Stimulated activated CD4-positive, alpha-beta T cell treated with anti-CD3 and anti-CD28 coated beads, Interleukin-2, amount 100 ng/mL, for 24 hours (primary cell): ENCODE measurements at regions not wholly inside any gene's neighbourhood (a gene's known extent, or its start where the extent isn't known, plus 50 kb on each side); places are given as distances from the start of the nearest gene placed in this dataset.
A peak's percentile ranks its signal among the peaks of the same experiment; 100 is the strongest.

Experiments used
- DNase-seq, 2 donors: peaks; one replicate each; pipeline ENCODE4 v3.0.0-alpha.2; 2020

DNA sequence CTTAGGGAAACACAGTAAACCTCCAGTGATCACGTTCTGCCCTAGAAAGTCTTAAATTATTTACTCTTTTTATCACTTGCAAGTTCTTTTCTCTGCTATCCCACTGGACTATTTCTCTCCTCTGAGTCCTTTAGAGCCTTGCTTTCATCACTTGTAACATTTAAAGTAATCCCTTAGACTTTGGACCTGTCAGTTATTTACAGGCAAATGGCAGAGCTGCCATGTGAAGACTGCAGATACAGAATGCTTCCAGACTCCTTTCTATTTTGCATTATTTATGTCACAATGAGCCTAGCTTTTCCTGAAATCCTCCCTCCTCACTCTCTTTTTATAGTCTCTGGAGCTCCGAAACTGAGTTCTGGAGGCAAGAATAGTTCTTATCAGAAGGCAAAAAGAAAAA lies 325.6 kb upstream of the TRIB2 start:
- DNase-seq: no peak

- DNase-seq: no peak
Measured at GRCh38 chr2:12396699-12397098, 320.0 kb upstream of the TRIB2 start.

- no peak for DNase-seq
Measured at GRCh38 chr2:12397854-12398253, 318.9 kb upstream of the TRIB2 start.

DNA sequence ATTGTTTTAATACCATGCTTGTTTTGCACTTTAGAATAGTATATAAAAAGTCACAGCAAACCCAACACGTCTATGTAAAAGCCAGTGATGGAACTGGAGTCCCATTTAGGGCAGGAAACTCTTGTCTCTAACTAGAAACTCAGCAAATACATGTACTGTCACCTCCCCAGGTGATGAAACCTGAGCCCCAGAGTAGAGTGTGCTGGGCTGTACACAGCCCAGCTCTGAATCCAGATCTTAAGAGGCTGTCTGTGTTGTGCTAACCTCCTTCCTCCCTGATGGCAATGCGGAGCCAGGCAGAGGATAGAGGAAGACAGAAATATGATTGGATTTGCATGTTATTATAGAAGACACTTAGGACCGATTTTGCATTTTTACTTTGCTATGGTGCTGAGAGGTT lies 317.5 kb upstream of the TRIB2 start:
- no peak for DNase-seq

DNA sequence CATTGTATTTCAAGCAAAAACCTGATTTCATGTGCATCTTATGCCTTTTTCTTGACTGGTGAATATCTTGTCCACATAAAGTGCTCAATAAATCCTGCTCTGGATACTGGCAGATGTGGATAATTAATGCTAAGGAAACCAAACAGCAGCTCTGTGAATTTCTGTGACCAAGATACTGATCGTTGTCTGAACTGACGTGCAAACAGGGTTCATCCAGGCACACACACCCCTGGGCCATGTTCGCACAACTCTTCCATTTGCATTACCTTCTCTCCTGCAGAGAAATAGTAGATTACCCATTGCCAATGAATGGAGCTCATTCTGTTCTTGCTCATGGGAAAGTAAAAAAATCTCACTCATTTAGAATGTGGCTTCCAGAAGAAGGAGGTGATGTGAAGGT lies 316.2 kb upstream of the TRIB2 start:
- no peak for DNase-seq

GRCh38 chr2:12402440-12403139 lies 314.1 kb upstream of the TRIB2 start:
- DNase-seq: no peak

DNA sequence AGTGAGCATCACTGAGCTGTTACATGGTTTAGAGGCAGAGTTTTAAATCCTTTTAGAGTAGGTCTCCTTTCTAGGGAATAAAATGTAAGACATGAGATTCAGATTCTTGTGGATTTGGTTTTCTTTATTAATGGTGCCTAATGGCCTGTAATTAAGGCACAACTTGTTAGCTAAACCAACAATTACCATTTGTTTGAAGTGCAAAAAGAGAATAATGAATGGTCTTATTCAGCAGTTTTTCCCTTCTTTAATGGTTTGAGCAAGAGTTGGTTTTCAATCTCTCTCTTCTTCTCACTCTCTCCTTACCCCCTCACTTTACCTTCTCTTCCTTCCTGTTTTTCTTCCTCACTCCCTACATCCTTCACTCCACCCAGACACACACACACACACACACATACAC lies 312.2 kb upstream of the TRIB2 start:
- no peak for DNase-seq

GRCh38 chr2:12407160-12407559 lies 309.6 kb upstream of the TRIB2 start:
- DNase-seq: no peak

DNA sequence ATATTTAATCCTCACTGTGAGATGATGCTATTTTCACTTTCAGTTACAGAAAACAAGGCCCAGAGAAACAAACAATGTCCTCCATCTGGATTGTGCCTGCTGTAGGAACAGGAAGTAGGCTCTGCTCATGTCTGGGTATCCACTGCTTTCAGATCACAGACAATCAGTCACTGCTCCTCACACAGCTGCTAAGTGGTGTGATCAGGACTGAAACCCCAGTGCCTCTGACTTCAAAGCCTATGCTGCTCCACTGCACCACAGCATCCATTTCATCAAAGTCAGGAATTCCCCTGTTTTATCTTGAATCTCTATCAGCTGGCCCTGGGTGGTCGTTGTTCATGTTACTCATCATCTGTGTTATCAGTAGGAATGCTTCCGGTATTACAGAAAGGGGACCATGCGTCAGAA lies 303.8 kb upstream of the TRIB2 start:
- DNase-seq: peak; percentile 21 to 47

GRCh38 chr2:12415536-12415935 lies 301.2 kb upstream of the TRIB2 start:
- DNase-seq: no peak

- DNase-seq: peak; percentile 56 to 59
Measured at GRCh38 chr2:12416600-12416999, 300.1 kb upstream of the TRIB2 start.

- no peak for DNase-seq
Measured at GRCh38 chr2:12417786-12418185, 298.9 kb upstream of the TRIB2 start.

DNA sequence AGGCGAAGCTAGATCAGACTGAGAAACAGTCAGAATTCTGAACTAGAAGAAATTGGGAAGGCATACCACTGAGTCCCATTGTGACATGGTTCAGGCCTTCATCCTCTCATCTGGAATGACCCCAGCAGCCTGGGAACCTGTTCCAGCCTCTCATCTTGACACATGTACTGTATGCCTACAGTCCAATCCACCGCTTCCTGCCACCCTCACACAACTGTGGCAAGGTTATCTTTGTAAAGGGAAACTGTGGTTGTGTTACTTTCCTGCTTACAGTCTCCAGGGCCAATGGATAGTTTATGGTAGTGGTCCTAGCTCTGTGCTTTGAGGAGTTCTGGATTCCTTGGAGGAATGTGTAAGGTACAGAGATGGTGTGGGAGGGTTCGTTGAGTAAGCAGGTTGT lies 296.9 kb upstream of the TRIB2 start:
- DNase-seq: no peak

GRCh38 chr2:12421046-12421445 lies 295.7 kb upstream of the TRIB2 start:
- DNase-seq: no peak

DNA sequence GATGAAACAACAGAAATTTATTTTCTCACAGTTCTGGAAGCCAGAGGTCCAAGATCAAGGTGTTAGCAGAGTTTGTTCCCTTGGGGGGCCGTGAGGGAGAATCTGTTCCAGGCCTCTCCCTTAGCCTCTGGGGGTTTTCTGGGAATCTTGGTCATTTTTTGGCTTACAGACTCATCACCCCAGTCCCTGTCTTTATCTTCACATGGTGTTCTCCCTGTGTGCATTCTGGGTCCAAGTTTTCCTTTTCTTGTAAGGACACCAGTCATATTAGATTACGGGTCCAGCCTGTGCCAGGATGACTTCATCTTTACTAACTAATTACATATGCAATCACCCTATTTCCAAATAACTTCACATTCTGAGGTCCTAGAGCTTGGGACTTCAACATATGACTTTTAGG lies 292.5 kb upstream of the TRIB2 start:
- no peak for DNase-seq

DNA sequence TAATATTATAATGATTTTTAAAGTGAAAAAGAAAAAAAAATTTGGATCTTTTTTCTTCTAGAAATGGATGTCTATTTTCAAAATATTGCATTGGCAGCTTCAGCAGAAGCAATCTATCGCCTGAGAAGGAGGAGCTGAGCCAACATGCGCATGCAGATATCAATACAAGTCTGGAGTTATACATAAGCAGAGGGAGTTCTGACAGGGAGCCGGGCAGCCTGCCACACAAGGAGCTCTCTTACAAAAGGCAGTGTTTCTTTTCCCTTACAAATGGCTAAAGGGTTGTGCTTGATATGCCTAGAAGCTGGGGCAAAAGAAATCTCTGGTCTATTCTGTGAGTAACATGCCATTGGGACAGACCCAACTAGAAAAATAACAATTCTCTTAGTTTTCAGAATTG lies 291.9 kb upstream of the TRIB2 start:
- DNase-seq: no peak

GRCh38 chr2:12428324-12428723 lies 288.4 kb upstream of the TRIB2 start:
- no peak for DNase-seq

- no peak for DNase-seq
Measured at GRCh38 chr2:12428786-12429185, 287.9 kb upstream of the TRIB2 start.

DNA sequence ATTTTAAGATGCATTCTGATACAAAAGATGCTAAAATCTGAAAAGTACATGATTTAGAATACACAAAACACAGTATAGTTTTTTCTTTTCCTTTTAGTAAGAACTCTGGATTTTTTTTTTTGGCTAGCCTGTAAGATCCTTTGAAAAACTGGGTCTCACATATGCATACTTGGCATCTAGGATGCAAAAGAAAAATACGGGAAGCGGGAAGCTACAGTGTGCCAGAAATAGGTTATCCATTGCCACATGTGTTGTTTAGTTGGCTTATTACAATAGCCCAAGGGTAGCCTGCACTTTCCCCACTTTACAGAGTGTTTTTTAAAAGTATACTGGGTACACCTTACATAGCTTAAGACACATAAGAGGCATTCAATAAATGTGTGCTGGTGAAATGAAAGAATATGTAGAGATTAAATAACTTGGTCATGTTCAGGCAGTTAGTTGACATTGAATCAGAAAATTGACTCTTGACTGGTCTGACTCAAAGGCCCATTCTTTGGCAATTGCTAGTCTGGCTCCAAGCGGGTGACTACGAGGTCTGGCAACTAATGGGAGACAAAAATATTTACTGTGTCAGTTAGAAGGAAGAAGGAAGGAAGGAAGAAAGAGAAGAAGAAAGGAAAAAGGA lies 286.8 kb upstream of the TRIB2 start:
- DNase-seq: no peak

- peak; percentile 30 to 36 for DNase-seq
Measured at GRCh38 chr2:12430407-12431133, 286.2 kb upstream of the TRIB2 start.

DNA sequence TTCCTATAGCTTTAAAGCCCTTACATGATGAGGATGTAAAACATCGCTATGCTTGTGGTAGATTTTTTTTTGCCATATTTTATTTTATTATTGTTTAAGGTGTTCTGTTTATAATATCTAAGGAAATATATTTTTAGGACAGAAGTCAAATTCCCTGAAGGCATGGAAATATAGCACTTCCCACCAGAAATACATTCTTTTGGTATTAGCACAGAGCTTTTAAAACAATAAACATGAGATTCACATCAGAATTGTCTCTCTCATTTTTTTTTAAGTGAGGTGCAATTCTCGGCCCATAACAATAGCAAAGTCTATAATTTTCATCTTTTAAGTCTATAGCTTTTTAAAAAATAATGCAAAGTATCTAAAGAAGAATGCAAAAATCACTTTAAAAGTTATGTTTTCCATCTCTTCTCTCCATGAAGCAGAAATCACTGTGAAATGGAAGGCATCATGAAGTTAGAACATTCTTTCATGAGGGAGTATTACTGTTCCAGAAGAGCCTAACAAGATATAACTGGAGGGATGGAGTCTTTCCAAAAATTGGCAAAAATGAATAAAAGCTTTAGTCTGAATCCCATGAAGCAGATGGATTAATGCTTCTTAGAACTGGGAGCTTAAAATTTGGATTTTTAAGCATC lies 283.6 kb upstream of the TRIB2 start:
- DNase-seq: no peak

GRCh38 chr2:12433626-12433990 lies 283.1 kb upstream of the TRIB2 start:
- DNase-seq: no peak

DNA sequence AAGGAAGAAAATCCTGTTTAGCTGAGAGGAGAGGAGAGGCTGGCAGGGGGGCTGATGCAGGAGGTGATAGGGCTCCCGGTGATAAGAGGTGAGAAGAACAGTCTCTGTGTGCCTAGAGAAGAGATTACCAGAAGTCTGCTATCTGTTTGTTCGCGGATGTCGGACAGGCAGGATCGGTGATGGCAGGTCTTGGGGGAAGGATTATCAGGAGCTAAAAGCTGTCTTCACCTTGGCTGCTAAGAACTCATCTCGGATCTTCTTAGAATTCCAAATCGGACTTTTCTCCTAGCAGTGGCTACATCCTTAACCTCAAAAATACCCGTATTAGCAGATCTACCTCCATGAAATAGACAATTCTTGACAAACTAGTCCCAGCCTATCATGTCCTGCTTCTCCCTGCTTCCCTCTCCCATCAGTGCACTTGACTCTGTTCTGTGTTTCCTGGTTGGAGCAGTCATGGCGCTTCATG lies 282.1 kb upstream of the TRIB2 start:
- no peak for DNase-seq
